ENCODE measurements at regions not wholly inside any gene's neighbourhood (a gene's known extent, or its start where the extent isn't known, plus 50 kb on each side); places are given as distances from the start of the nearest gene placed in this dataset.
"Not testable (repeated sequence)": the region's sequence is repeated elsewhere in the genome, so short reads cannot be mapped to it uniquely, and the experiment has no call there.

DNA sequence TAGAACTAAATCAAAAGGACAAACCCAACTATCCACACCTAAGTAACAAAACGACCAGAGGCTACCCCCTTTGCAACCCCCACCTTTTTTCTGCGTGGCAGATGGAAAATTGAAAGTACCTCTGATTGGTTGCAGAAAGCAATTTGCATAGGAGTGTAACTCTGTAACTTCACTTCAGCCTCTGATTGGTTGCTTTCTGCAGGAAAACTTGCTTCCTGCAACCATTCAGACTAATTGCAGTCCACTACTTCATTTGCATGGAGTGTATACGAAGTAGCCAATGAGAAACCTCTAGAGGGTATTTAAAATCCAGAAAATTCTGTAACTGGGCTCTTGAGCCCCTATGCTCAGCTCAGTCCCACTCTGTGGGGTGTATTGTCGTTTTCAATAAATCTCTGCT lies 129.1 kb upstream of the OLIG3 start:
- DNase-seq (ENCODE audit: low read depth), result no peak

DNA sequence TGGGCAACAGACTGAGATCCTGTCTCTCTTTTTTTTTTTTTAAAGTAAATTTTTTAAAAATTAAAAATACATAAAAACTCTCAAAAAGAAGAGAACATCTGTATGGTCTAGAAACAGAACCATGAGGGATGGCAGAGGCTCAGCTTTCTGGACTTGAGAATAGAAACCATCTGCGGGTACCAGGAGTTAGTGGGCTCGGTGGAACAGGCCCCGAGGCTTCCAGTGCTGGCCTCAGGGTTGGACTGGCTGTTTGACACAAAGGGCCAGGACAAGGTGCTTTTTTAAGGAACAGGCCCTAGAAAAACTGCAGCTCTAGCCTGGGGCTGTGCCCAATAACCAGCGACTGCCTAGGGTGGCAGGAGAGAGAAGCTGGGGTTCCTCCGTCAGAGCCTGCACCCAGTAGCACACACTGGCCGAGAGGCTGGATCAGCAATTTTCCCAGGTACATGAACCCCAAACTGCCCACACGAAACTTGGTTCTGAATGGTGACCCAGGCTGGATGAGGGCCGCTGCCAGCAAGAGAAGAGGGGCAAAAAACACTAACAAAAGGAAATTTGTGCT lies 131.0 kb upstream of the OLIG3 start:
- DNase-seq (ENCODE audit: low read depth), result no peak

DNA sequence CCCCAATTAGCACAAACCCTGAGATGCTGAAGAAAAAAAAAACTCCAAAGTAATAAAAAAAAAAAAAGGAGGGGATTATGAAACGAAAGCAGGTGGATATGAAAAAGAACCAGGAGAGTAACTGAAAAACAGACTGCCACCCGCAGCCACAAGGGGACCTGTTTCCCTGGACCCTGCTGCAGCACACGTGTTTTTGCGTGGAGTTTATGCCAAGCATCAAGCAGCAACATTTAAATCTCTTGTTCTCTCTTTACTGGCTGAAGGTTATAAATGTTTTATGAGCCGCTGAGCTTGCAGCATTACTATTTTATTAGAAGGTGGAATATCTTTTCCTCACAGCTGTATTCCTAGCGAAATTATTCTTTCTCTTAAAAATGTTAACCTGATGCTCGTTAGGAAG lies 131.6 kb upstream of the OLIG3 start:
- DNase-seq (ENCODE audit: low read depth), result no peak

DNA sequence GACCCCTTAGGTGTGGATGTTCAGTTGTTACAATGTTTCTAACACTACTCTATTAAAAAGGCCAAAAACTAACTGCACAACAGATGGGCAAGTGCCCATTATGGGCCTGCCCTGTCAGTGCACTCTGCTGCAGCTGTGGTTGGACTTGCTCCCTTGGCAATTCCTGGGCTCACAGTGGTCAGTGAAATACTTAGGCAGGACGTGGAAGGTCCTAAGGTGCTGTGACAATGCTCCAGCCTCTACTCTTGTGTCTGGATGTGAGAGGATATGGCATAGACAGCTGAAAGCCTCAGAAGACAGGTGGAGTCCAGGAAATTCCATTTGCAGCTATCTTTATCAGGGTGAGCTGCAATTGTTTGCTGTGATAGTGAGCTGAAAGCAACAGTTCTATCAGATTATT lies 136.5 kb upstream of the OLIG3 start:
- DNase-seq (ENCODE audit: low read depth), result no peak

DNA sequence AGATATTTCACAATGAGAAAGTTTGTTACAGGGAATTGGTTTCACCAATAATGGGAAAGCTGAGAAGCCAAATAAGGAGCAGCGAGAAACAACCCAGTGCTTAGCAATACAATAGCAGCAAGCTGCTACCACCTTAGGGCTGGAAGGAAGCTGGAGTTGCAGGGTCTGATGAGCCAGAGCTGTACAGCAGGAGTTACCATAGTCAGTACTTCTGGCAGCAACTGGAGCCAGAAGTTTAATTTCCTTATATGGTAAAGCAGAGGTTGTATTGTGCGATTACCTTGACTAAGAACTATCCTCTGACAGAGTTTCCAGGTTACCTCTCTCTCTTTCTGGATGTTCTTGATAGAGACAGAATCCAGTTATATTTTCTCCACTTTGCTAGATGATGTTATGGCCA lies 137.1 kb upstream of the OLIG3 start:
- DNase-seq (ENCODE audit: low read depth), result no peak

DNA sequence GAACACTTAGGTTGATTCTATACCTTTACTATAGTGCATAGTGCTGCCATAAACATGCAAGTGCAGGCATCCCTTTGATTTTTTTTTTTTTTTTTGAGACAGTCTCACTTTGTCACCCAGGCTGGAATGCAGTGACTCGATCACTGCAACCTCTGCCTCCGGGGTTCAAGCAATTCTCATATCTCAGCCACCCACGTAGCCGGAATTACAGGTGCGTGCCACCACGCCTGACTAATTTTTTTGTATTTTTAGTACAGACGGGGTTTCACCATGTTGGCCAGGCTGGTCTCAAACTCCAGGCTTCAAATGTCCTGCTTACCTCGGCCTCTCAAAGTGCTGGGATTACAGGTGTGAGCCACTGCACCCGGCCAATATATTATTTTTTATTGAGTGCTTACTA lies 140.0 kb upstream of the OLIG3 start:
- not testable (repeated sequence) for DNase-seq (ENCODE audit: low read depth)

DNA sequence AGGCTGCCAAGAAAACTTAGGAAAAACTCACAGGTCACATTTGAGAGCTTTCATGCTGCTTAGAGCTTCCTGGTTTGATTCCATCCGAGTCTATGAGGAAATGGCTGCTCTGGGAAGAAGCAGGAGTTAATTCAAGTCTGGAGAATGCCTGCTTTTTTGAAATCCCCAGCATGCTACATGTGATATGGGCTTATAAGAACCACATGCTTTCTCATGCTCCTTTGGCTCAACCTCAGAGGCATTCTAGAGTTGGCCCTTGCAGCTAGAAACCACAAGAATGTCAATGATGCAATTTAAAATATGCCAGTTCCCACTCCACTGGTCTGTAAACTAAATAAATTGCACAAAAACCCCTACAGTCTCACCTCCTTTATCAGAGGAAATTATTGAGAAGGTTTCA lies 142.9 kb upstream of the OLIG3 start:
- DNase-seq (ENCODE audit: low read depth), result no peak

DNA sequence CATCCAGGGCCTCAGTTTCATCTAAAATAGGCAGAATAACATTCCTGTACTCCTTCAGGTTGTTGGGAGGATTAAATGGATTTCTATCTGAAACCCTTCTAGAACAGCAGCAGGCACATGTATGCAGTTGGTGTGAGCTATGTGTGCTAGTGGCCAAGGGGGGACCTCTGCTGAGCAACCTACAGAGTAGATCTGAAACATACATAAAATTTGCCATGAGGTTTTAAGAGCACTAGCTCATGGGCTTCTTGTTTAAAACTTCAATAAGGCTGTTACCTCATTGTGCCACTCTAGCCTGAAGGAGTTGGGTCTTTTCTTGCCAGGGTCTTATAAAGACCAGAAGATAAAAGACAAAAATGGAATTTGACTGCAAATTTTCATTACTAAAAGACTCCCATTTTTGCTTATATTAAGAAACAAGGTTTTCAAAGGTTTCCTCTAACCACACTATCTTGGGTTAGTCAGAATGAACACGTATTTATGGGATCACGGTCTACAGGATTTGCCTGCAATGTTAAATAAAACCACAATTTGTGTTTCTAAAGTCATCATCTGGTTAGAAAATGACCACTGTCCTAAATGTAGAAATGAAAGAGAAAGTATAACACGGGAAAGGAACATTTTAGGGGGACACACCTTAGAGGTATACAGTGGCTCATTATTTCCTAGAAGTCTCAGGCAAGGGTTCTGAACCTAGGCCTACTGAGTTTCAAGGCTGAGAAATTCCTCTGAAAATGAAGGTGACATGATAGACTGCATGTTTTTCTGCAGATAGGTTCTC lies 144.9 kb upstream of the OLIG3 start:
- DNase-seq (ENCODE audit: low read depth), result no peak

DNA sequence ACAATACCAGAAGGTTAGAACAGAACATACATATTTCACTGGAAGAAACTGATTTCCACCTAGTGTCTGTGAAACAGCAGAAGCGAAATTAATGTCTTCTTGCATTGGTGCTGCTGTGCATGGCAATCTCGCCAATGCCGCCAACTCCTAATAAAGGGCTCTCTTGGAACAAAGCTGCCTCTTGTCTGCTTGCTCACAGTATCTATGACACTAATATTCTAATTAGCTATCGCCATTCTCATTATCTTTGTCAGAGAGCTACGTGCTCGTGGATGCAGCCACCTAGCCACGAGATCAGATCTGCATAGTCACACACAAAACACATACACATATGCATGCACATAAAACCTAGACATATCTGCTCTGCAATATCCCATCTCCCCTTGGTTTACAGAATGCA lies 145.9 kb upstream of the OLIG3 start:
- DNase-seq (ENCODE audit: low read depth), result no peak

DNA sequence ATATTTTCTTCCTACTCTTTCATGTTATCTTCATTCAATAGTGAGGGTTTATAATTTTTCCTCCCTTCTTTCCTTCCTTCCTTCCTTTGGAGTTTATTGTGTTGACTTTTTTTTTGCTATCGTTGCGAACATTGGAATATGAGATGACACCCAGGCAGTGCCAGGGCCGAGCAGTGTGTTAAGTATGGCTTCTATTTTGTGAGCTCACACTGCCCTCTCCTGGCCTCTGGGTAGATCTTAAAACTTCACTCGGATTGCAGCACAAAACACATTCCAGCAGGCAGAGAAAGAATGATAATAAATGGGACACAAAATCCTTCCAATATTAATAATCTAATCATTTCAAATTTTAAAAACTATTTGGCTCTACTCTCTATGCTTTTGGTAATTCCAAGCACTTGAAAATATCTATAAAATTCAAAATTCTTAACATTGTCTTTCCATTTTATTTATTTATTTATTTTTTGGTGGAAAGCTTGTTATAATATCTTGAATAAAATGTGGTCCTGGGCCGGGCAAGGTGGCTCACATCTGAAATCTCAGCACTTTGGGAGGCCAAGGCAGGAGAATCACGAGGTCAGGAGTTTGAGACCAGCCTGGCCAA lies 147.4 kb upstream of the OLIG3 start:
- DNase-seq (ENCODE audit: low read depth), result peak; percentile 24

DNA sequence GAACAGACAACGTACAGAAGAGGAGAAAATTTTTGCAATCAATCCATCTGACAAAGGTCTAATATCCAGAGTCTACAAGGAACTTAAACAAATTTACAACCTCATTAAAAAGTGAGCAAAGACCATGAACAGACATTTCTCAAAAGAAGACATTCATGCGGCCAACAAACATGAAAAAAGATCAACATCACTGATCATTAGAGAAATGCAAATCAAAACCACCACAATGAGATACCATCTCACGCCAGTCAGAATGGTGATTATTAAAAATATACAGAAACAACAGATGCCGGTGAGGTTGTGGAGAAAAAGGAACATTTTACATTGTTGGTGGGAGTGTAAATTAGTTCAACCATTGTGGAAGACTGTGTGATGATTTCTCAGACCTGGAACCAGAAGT lies 149.0 kb upstream of the OLIG3 start:
- DNase-seq (ENCODE audit: low read depth), result not testable (repeated sequence)

DNA sequence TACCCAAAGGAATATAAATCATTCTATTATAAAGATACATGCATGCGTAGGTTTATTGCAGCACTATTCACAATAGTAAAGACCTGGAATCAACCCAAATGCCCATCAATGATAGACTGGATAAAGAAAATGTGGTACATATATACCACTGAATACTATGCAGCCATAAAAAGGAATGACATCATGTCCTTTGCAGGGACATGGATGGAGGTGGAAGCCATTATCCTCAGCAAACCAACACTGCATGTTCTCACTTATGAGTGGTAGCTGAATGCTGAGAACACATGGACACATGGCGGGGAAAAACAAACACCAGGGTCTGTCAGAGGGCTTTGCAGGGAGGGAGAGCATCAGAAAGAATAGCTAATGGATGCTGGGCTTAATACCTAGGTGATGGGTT lies 149.4 kb upstream of the OLIG3 start:
- not testable (repeated sequence) for DNase-seq (ENCODE audit: low read depth)

DNA sequence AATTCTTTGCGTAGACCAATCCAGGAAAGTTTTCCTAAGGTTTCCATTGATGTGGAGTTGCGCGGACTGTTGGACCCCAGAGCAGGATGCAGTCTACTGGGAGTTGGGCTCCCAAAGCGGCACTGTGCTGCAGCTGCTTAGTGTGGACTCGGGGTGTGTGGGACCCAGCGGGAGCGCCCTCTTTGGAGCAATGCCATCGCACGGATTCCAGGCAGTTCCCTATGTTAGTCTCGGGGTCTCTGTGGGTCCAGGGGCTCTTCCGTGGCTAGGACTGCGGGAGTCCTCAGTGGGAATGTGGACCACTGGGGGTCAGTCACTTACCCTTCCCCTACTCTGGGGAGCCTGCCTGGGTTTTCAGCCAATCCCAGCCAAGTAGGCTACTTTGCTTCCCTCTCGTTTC lies 151.7 kb upstream of the OLIG3 start:
- no peak for DNase-seq (ENCODE audit: low read depth)

DNA sequence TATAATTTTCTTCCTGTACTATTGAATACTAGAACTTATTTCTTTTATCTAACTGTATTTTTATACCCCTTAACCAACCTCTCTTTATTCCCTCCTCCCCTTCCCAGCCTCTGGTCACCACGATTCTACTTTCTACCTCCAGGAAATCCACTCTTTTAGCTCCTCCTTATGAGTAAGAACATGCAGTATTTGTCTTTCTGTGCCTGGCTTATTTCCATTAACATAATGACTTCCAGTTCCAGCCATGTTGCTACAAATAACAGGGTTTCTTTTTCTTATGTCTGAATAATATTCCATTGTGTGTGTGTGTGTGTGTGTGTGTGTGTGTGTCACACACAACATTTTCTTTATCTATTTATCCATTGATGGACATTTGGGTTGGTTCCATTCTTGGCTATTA lies 152.3 kb upstream of the OLIG3 start:
- no peak for DNase-seq (ENCODE audit: low read depth)

DNA sequence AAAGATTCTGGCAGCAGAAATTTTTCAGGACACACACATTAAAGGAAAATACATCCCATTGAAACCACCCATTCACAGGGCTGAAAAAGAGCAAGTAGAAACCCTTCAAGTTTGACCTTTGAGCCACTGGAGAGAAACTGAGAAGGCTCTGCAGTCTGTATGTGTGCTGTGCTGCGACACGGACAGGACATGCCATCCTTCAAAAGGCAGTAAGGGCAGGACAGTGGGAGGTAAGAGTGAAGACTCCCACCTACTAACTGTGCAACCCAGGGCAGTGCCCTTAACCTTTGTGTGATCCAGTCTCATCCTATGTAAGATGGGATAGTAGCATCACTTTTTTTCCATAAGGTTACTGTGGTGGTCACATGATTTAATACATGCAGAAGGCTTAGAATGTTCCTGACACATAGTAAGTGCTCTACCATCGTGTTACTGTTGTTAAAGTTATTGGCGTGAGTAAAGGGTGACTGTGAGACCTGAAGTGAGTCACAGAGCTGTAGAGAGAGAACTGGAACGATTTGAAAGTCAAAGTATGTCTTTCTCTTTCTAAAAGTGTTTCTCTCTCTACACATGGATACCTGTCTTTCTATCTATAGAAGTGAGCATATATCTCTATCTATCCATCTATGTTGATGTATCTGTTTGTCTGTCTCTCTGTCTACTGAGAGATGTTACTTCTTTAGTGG lies 153.7 kb upstream of the OLIG3 start:
- no peak for DNase-seq (ENCODE audit: low read depth)

DNA sequence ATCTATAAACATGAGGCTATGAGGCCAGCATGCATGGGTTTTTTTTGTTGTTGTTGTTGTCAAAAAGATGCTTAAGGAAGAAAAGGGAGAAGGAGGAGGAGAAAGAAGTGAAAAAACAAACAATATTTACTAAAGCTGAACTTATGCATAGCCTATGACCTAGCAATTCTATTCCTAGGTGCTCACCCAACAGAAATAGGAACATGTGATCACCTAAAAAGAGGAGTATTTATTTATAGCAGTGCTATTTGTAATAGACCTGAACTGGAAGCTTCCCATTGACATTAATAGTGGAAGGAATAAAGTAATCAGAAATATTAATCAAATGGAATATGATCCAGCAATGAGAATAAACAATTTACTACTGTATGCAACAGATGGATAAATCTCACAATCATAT lies 156.5 kb upstream of the OLIG3 start:
- DNase-seq (ENCODE audit: low read depth), result no peak

DNA sequence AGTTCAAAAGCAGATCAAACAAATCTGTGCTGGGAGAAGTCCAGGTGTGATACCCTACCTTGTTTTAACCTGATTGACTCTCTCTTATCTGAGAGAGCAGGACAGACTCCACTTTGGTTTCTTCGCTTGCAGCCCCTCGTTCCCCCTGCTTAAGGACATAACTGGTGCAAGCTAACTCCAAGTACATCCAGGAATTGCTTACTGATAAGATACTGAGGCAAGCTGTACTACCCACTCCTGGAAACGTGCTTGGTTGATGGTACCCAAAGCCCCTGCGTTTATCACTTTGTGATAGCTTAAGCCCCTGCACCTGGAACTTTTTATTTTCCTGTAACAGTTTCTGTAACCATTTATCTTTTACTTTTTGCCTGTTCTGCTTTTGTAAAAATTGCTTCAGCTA lies 157.0 kb upstream of the OLIG3 start:
- DNase-seq (ENCODE audit: low read depth), result no peak

DNA sequence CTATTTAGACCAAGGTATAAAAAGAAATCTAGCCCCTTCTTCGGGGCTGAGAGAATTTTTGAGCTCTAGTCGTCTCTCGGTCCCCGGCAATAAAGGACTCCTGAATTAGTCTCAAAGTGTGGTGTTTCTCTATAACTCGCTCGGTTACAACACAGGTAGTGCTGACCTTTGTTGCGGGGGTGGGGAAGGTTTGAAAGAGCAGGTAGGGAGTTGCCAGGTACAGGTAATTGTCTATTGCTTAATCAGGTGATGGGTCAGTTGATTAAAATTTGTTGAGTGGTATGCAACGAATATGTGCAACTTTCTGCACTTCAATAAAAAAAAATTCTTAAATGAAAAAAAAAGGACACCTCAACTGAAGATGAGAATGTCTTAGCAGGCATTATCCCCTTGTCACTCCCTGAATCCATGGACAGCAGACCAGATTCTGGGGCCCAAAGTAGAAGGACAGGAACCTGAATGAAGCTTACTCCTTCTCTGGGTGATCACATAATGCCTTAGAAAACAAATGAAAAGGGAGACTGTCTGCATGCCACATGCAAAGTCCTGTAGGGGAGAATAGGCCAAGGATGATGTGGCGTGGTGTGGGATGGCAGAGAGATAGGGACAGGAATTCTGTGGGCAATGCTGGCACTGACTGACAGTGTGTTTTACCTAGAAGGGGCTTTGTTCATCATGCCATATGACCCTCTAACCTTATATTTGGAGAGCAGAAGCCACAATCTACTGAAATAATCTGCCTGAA lies 157.6 kb upstream of the OLIG3 start:
- no peak for DNase-seq (ENCODE audit: low read depth)

DNA sequence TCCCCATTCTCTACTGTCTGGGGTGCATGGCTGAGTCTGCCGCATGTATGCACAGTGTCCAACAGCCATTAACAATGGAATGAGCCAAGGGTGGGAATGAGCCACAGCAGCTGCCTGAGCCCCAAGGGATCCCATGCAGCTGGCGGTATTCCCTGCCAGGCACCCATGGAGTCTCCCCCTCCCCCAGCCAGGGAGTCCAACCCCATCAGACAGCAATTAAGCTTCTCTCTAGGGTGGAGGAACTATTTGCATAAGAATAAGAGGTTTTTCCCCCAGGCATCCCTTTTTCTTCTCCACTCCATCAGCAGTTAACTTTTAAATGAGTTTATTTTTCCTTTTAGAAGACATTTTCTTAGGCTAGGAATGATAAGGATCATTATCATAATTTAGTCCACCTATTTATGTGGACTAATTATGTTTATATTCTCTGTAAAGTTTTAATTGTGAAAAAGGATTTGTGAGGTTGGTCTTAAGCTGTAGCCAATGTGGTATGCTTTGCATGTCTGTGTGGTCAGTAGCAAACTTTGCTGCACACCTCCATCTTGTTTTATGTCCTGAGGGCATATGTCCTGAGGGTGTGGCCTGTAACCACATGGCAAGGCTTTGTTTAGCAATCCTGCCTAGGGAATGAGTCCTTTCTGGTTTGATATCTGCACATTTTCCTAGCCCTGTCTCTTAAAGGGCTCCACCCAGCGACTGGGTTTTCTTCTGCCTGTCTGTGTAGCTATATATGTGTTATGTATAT lies 158.9 kb upstream of the OLIG3 start:
- no peak for DNase-seq (ENCODE audit: low read depth)

DNA sequence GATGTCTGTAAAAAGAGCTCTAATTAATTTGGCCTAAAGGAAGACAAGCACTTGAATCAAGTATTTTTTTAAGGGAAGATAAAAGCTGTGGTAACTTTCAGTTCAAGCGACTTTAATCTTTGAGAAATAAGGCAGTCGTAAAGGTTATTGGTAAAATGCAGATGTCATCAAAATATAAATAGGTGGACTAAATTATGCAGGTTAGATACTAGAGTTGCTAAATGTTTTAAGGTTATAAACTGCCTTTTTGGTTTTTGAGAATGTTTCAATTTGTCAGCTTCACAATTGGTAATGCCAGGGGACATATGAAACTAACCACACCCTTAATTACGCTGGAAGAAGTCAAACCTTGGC lies 159.5 kb upstream of the OLIG3 start:
- DNase-seq (ENCODE audit: low read depth), result no peak

DNA sequence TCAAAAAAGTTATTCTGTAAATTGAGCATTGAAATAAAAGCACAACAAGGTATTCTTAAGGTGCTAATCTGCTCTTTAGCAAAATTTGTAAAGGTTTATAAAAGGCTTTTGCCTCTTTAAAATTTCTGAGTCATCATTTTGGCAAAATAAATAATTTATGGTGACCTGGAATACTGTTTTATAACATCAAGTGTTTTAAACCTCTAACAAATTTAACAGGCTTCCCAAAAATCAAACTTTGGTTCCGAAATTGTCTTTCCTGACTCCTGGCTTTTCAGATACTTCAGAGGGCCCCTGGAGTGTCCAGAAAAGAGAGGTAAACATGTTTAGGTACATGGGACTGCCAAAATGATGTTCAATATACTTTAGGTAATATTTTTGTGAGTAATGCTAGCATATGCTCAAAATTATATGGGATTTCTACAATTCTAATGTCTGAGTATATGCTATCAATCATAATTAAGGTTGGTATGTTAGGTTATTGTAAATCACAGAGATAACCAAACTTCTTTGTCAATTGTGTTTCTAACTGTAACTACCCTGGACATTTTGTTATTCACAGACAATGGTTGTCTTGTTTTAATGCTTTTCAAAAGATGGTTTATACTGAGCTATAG lies 160.3 kb upstream of the OLIG3 start:
- no peak for DNase-seq (ENCODE audit: low read depth)
